Fibroblast of villous mesenchyme (primary cell): ENCODE measurements at regions not wholly inside any gene's neighbourhood (a gene's known extent, or its start where the extent isn't known, plus 50 kb on each side); places are given as distances from the start of the nearest gene placed in this dataset.
"Not testable (repeated sequence)": the region's sequence is repeated elsewhere in the genome, so short reads cannot be mapped to it uniquely, and the experiment has no call there.

Experiments
- DNase-seq: peaks from one replicate; pipeline ENCODE4 v3.0.0-alpha.2; 2010; ENCODE audit warnings: low read depth
- H3K4me3 ChIP-seq: 2 replicates; pipeline ENCODE4 v1.5.1; 2011; ENCODE audit warnings: low read depth, mild to moderate bottlenecking, low read length
- TF ChIP-seq, protein P1 (sequence below): IDR thresholded peaks from 2 replicates; pipeline ENCODE4 v1.5.1; 2012; ENCODE audit warnings: low read depth, mild to moderate bottlenecking, low read length; ENCODE audit not compliant: insufficient read depth

DNA sequence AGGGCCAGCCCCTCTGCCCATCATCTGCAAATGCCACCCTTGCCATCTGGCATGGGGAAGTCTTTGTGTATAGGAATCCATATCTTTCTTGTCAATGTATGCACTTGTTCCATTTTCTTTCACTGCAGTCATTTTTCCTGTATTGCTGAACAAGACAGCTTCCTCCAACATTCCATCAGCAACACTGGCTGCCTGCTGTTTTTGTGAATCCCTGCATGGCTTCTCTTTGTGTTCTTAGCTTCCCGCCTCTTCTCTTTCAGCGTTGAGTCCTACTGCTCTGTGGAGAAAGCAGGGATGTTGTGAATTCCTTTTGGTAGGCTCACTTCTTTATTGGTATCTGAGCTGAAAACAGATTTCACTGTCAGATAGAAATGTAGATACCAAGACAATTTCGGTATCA lies 150.0 kb downstream of the LPIN1 start:
- TF ChIP-seq, protein P1, sequence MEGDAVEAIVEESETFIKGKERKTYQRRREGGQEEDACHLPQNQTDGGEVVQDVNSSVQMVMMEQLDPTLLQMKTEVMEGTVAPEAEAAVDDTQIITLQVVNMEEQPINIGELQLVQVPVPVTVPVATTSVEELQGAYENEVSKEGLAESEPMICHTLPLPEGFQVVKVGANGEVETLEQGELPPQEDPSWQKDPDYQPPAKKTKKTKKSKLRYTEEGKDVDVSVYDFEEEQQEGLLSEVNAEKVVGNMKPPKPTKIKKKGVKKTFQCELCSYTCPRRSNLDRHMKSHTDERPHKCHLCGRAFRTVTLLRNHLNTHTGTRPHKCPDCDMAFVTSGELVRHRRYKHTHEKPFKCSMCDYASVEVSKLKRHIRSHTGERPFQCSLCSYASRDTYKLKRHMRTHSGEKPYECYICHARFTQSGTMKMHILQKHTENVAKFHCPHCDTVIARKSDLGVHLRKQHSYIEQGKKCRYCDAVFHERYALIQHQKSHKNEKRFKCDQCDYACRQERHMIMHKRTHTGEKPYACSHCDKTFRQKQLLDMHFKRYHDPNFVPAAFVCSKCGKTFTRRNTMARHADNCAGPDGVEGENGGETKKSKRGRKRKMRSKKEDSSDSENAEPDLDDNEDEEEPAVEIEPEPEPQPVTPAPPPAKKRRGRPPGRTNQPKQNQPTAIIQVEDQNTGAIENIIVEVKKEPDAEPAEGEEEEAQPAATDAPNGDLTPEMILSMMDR, result no peak
- peak; percentile 43 for DNase-seq
- no peak overlapping the region for H3K4me3 ChIP-seq

DNA sequence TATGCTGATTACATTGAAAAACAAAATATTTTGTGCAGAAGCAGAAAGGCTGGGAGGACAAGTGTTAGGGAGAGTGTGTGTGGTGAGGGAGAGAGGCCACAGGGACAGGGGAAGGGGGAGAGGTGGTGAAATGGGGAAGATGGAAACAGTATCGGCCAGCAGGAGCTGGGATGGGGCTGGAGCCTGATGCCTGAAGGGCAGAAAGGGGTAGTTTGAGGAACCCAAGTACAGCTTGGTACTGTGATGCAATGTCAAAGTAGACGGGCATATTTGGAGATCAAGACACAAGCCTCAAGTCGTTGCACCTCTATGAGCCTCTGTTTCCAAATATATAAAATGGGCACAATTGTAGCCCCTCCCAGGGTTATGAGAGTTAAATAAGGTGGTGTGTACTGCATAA lies 152.1 kb downstream of the LPIN1 start:
- H3K4me3 ChIP-seq, result no peak overlapping the region
- DNase-seq, result no peak
- TF ChIP-seq, protein P1, result no peak

DNA sequence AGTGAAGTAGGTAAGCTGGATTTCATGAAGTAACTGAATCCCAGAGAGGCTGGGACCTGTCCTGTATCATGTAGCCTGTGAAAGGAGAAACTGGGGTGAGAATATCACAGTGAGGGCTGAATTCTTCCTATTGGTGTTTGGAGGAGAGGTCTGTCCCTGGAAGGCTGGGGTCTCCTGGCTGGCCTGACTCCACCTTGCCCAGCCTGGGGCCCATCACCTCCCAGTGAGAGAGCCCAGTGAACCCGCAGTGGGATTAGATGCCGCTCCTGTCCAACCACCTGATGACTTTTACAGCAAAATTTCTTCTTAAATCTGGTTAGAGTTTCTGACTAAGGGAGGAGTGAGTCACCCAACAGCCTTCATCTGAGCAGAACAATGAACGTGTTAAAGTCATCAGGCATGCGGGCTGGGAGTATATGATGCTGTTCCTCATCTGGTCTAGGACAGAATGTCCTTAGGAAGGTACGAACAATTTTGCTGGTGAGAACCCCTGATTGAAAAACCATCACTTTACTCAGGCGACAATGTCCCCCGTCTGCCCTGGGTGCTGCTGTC lies 152.9 kb downstream of the LPIN1 start:
- H3K4me3 ChIP-seq, result no peak overlapping the region
- peak; percentile 17 for DNase-seq
- TF ChIP-seq, protein P1, result no peak

DNA sequence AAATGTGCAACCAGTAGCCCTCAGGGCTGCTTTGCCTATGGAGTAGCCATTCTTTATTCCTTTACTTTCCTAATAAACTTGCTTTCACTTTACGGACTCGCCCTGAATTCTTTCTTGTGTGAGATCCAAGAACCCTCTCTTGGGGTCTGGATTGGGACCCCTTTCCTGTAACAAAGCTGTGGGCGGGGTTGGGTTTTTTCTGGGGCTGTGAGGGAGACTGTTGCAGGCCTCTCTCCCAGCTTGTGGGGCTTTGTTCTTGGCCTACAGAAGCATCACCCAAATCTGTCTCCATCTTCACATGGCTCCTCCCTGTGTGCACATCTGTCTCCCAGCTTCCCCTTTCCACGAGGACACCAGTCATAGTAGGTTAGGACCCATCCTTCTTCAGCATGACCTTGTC lies 154.5 kb downstream of the LPIN1 start:
- DNase-seq, H3K4me3 ChIP-seq: not testable (repeated sequence)

DNA sequence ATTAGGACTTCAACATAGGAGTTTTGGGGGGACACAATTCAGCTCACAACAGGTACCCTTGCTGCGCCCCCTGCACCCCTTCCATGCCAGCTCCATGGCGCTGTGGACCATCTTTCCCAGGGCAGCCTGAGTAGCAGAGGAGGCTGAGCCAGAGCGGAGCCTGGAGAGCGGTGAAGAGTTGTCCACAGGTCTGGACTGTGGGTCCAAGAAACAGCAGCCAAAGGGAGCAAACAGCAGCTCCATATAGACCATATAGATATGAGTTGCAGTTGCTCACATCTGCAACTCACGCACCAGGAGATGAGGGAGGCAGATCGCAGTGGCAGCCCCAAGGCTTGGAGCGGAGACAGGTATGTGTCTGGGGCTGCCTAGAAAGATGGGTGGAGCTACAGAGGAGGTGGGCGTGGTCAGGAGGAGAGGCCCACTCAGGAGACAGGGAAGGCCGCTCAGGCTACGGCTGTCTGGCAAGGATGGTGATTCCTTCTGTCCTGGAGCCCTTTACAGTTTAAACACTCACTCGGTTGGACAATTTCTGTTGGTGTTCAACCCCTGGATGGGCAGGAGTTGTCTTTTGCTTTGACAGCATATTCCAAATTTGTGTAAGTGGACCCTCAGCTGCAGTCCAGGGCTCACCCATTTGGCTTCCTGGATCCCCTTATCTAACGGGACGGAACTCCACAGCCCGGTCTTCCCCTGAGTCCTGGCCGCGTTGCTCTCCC lies 155.1 kb downstream of the LPIN1 start:
- TF ChIP-seq, protein P1, result no peak
- no peak for DNase-seq
- no peak overlapping the region for H3K4me3 ChIP-seq

DNA sequence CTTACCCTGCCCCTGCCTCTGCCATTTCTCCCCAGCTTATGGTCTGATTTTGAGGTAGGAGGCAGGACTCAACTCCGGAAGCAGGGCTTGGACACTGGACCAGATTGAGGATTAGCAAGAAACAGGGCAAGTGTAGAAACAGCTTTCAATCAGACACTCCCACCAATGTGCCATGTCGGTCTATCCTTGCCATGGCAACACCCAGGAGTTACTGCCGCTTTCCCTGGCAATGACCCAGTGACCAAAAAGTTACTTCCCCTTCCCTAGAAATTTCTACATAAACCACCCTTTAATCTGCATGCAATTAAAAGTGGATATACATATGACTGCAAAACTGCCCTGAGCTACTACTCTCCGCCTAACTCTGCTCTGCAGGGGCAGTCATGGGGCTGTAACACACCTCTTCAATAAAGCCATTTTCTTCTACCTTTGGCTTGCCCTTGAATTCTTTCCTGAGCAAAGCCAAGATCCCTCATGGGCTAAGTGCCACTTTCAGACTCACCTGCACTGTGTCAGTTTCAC lies 156.7 kb downstream of the LPIN1 start:
- TF ChIP-seq, protein P1, result no peak
- DNase-seq, result no peak
- H3K4me3 ChIP-seq, result no peak overlapping the region

DNA sequence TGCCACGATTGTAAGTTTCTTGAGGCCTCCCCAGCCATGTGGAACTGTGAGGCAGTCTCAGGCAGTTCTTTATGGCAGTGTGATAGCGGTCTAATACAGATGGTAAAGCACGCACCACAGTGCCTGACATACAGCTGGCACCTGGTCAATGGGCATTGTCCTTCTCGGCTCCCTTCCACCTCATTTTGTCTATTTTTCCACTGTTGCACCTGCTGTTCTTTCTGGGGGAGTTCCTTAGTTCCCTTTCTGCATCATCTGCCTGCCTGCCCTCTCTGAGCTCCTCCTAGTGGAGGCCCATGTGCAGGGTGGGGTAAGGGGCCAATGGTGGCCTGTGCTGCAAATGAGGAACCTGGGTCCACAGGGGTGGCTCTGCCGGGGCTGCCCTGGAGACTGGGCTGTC lies 157.6 kb downstream of the LPIN1 start:
- DNase-seq, result no peak
- TF ChIP-seq, protein P1, result no peak
- no peak overlapping the region for H3K4me3 ChIP-seq
